ENCODE measurements at regions not wholly inside any gene's neighbourhood (a gene's known extent, or its start where the extent isn't known, plus 50 kb on each side); places are given as distances from the start of the nearest gene placed in this dataset.

DNA sequence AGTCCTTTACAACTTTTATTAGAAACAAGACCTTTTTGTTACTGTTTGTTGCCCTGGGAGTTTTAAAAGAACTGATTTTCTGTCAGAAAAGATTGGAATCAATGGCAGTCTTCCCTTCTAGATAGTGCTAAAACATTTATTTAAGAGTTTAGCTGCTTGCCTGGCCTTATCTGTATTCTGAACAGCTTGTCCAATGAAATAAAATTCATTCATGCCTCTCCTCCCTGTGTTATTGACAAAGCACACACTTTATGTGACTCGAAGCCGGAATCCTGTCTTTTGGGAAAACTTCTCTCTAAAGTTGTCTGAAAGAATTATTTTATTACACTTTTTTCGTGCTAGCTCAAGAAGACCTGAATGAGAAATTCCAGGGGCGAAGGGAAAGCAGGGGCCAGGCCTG is 992.5 kb downstream of the TYW1 start:
- Histone ChIP-seq H3K27ac (ENCODE audit: low read depth) (no peak overlapping the region), H4K20me1 (replicated peaks; ENCODE audit: insufficient read depth) (no peaks in the 10 kb centered on the region), H3K4me2 (no peak overlapping the region), H3K36me3 (ENCODE audit: insufficient read depth) (peaks cover 6% of the 10 kb centered on the region), H3K4me3 (no peak overlapping the region), H2AFZ (no peak overlapping the region), H3K27me3 (ENCODE audit: insufficient read depth) (no peaks in the 10 kb centered on the region), H3F3A (replicated peaks; ENCODE audit: low read depth) (no peaks in the 10 kb centered on the region), H3K9me2 (ENCODE audit: insufficient read depth) (no peaks in the 10 kb centered on the region), H3K79me2 (replicated peaks; ENCODE audit: insufficient read depth) (no peaks in the 10 kb centered on the region), H3K4me1 (ENCODE audit: insufficient read depth) (no peaks in the 10 kb centered on the region)
- H3K27ac Mint-ChIP-seq = no peak overlapping the region
- peaks cover 4% of the 10 kb centered on the region for H3K27me3 Mint-ChIP-seq (ENCODE audit: insufficient read depth, low read depth, poor library complexity)
- no peak overlapping the region for H3K4me3 Mint-ChIP-seq
- peaks cover 24% of the 10 kb centered on the region for H3K36me3 Mint-ChIP-seq (ENCODE audit: low read depth)
- no peak for TF ChIP-seq ZNF331 (CRISPR knock-in tag; IDR thresholded peaks at IDR 0.05; ENCODE audit: low read depth)
- no peak for TF ChIP-seq STAT1 (IDR thresholded peaks at IDR 0.05; ENCODE audit: unreplicated experiment)
- no peak for TF ChIP-seq NANOG (IDR thresholded peaks at IDR 0.05; ENCODE audit: borderline replicate concordance)
- no peak for TF ChIP-seq CTCF (conservative IDR thresholded peaks at IDR 0.05; ENCODE audit: low read depth in 2 of 2)
- TF ChIP-seq POLR2AphosphoS5 (IDR thresholded peaks at IDR 0.05; ENCODE audit: low read depth) = no peak
- no peak for TF ChIP-seq EZH2phosphoT487 (IDR thresholded peaks at IDR 0.05; ENCODE audit: unreplicated experiment)
- TF ChIP-seq, protein P1, sequence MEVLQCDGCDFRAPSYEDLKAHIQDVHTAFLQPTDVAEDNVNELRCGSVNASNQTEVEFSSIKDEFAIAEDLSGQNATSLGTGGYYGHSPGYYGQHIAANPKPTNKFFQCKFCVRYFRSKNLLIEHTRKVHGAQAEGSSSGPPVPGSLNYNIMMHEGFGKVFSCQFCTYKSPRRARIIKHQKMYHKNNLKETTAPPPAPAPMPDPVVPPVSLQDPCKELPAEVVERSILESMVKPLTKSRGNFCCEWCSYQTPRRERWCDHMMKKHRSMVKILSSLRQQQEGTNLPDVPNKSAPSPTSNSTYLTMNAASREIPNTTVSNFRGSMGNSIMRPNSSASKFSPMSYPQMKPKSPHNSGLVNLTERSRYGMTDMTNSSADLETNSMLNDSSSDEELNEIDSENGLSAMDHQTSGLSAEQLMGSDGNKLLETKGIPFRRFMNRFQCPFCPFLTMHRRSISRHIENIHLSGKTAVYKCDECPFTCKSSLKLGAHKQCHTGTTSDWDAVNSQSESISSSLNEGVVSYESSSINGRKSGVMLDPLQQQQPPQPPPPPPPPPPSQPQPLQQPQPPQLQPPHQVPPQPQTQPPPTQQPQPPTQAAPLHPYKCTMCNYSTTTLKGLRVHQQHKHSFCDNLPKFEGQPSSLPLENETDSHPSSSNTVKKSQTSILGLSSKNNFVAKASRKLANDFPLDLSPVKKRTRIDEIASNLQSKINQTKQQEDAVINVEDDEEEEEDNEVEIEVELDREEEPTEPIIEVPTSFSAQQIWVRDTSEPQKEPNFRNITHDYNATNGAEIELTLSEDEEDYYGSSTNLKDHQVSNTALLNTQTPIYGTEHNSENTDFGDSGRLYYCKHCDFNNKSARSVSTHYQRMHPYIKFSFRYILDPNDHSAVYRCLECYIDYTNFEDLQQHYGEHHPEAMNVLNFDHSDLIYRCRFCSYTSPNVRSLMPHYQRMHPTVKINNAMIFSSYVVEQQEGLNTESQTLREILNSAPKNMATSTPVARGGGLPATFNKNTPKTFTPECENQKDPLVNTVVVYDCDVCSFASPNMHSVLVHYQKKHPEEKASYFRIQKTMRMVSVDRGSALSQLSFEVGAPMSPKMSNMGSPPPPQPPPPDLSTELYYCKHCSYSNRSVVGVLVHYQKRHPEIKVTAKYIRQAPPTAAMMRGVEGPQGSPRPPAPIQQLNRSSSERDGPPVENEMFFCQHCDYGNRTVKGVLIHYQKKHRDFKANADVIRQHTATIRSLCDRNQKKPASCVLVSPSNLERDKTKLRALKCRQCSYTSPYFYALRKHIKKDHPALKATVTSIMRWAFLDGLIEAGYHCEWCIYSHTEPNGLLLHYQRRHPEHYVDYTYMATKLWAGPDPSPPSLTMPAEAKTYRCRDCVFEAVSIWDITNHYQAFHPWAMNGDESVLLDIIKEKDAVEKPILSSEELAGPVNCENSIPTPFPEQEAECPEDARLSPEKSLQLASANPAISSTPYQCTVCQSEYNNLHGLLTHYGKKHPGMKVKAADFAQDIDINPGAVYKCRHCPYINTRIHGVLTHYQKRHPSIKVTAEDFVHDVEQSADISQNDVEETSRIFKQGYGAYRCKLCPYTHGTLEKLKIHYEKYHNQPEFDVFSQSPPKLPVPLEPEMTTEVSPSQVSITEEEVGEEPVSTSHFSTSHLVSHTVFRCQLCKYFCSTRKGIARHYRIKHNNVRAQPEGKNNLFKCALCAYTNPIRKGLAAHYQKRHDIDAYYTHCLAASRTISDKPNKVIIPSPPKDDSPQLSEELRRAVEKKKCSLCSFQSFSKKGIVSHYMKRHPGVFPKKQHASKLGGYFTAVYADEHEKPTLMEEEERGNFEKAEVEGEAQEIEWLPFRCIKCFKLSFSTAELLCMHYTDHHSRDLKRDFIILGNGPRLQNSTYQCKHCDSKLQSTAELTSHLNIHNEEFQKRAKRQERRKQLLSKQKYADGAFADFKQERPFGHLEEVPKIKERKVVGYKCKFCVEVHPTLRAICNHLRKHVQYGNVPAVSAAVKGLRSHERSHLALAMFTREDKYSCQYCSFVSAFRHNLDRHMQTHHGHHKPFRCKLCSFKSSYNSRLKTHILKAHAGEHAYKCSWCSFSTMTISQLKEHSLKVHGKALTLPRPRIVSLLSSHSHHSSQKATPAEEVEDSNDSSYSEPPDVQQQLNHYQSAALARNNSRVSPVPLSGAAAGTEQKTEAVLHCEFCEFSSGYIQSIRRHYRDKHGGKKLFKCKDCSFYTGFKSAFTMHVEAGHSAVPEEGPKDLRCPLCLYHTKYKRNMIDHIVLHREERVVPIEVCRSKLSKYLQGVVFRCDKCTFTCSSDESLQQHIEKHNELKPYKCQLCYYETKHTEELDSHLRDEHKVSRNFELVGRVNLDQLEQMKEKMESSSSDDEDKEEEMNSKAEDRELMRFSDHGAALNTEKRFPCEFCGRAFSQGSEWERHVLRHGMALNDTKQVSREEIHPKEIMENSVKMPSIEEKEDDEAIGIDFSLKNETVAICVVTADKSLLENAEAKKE (CRISPR knock-in tag; IDR thresholded peaks at IDR 0.05) = no peak
- no peak for TF ChIP-seq CREB1 (CRISPR knock-in tag; IDR thresholded peaks at IDR 0.05; ENCODE audit: low read depth)
- no peak for TF ChIP-seq EZH2 (IDR thresholded peaks at IDR 0.05; ENCODE audit: low read depth, unreplicated experiment)
- no peak for TF ChIP-seq JUNB (IDR thresholded peaks at IDR 0.05; ENCODE audit: unreplicated experiment)
- TF ChIP-seq ZNF114 (CRISPR knock-in tag; IDR thresholded peaks at IDR 0.05) = no peak
- TF ChIP-seq REST (IDR thresholded peaks at IDR 0.05; ENCODE audit: unreplicated experiment) = no peak
- TF ChIP-seq, protein P2, sequence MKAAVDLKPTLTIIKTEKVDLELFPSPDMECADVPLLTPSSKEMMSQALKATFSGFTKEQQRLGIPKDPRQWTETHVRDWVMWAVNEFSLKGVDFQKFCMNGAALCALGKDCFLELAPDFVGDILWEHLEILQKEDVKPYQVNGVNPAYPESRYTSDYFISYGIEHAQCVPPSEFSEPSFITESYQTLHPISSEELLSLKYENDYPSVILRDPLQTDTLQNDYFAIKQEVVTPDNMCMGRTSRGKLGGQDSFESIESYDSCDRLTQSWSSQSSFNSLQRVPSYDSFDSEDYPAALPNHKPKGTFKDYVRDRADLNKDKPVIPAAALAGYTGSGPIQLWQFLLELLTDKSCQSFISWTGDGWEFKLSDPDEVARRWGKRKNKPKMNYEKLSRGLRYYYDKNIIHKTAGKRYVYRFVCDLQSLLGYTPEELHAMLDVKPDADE (IDR thresholded peaks at IDR 0.05) = no peak
- no peaks in the 10 kb centered on the region for H3K4me1 Mint-ChIP-seq
- no peak for ATAC-seq
- no peak for DNase-seq (ENCODE audit: low spot score)
- H3K9me3 Mint-ChIP-seq = peaks cover 93% of the 10 kb centered on the region
